GM12875 (cell line): ENCODE measurements at regions not wholly inside any gene's neighbourhood (a gene's known extent, or its start where the extent isn't known, plus 50 kb on each side); places are given as distances from the start of the nearest gene placed in this dataset.
"Not testable (repeated sequence)": the region's sequence is repeated elsewhere in the genome, so short reads cannot be mapped to it uniquely, and the experiment has no call there.

Source experiments
- H3K4me3 ChIP-seq: one replicate; pipeline ENCODE4 v1.5.1; 2011; ENCODE audit warnings: low read depth, low read length, control low read depth
- TF ChIP-seq, protein P1 (sequence below): IDR thresholded peaks from 2 replicates; pipeline ENCODE4 v1.5.1; 2011; ENCODE audit warnings: low read depth, mild to moderate bottlenecking, control low read depth, inconsistent platforms, low read length, moderate library complexity, borderline replicate concordance; ENCODE audit not compliant: insufficient read depth

DNA sequence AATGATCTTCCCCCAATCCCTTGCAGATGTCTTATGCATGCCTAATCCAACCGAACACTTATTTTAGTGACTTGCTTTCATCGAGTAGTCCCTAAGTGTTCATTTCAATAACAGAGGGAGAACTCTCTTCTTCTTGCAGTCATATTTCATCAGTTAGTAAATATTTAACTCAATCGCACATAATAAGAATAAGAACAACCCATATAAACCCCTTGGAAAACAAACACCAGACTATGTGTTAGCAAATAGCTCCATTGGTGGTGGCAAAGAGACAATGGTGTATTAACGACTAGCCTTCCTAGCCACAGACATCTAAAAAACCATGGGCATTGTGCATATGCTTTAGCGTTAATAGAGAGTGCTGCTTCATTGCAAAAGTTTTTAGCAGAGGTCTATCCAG, 725.8 kb downstream of the BCL11A start:
- no peak overlapping the region for H3K4me3 ChIP-seq
- TF ChIP-seq, protein P1, sequence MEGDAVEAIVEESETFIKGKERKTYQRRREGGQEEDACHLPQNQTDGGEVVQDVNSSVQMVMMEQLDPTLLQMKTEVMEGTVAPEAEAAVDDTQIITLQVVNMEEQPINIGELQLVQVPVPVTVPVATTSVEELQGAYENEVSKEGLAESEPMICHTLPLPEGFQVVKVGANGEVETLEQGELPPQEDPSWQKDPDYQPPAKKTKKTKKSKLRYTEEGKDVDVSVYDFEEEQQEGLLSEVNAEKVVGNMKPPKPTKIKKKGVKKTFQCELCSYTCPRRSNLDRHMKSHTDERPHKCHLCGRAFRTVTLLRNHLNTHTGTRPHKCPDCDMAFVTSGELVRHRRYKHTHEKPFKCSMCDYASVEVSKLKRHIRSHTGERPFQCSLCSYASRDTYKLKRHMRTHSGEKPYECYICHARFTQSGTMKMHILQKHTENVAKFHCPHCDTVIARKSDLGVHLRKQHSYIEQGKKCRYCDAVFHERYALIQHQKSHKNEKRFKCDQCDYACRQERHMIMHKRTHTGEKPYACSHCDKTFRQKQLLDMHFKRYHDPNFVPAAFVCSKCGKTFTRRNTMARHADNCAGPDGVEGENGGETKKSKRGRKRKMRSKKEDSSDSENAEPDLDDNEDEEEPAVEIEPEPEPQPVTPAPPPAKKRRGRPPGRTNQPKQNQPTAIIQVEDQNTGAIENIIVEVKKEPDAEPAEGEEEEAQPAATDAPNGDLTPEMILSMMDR = no peak

DNA sequence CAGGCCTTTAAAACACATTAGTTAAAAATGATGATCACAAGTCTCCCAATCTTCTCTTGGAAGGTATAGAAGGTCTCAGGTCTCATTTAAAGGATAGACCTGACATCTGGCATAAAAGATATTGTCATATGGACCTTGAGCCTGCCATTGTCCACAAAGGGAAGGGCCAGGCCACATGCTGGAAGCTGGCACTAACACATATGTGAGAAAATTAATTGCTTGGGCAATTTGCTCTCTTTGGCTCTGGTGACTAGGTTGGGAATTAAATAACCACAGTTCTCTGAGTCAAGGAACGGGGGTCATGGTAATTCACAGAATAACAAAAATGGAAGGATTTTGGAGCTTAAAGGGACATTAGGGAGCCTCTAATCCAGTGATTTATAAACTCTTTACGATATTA, 727.3 kb downstream of the BCL11A start:
- TF ChIP-seq, protein P1 = no peak
- no peak overlapping the region for H3K4me3 ChIP-seq

DNA sequence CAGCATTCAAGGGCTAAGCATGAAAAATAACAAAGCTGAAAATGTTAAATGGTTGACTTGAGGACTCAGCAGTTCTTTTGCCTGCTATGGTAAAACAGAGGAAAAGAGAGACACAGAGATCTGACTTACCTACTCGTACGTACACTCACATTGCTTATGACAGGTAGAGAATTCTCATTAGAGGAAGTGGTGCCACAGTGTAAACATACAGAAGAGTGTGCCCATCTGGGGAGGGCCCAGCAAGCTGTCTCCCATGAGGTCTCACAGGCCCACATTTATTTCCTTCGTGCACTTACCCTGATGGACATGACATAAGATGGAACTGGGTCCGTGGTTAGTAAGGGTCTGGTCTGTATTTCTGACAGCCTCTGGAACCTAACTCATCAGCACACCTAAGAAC, 729.1 kb downstream of the BCL11A start:
- H3K4me3 ChIP-seq = no peak overlapping the region
- TF ChIP-seq, protein P1 = no peak

DNA sequence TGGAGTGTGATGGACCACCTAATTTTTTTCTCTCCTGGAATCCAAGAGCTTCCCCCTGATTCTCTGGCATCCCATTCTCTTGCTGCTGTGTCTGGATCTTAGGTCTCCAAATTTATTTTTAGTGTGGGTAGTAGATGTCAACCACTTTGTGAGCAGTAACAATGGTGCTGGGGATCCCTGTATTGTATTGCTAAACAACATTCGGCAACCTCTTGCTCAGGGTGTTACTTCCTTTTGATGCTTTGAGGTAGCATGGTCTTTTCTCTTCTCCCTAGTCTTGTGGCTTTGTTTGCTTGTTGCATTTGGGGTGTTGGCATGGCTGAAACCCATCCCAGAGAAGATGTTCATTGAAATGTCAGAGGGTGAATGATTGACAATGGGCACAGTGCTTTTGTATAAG, 737.4 kb downstream of the BCL11A start:
- no peak overlapping the region for H3K4me3 ChIP-seq
- TF ChIP-seq, protein P1 = no peak

DNA sequence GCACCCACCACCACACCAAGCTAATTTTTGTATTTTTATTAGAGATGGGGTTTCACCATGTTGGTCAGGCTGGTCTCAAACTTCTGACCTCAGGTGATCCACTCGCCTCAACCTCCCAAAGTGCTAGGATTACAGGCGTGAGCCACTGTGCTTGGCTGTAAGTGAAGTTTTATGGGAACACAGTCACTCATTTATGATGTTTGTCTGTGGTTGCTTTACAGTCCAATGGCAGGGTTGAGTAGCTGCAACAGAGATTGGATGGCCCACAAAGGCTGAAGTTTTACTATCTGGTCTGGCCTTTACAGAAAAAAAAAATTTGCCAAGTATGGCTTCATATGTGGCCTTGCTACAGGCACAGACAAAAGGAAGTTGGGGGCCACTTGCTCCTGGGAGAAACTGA, 743.2 kb downstream of the BCL11A start:
- H3K4me3 ChIP-seq = not testable (repeated sequence)

DNA sequence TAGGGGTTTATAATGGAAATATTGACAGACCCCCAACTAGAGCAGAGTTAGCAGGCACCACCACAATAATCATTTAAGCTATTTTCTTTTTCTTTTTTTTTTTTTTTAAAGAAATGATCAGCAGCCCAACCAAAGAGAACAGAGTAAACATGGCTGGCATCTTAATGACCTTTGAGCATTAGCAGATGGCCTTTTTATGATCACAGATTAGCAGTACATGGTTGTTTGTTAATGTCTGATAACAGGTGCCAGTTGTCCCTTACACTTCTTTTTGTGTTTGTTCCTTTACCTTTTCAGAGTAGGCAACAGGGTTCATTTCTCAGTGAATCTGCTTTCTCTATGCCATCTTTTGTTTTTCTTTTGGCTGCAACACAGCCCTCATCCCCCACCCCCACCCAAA, 747.0 kb downstream of the BCL11A start:
- no peak overlapping the region for H3K4me3 ChIP-seq
- TF ChIP-seq, protein P1 = no peak

DNA sequence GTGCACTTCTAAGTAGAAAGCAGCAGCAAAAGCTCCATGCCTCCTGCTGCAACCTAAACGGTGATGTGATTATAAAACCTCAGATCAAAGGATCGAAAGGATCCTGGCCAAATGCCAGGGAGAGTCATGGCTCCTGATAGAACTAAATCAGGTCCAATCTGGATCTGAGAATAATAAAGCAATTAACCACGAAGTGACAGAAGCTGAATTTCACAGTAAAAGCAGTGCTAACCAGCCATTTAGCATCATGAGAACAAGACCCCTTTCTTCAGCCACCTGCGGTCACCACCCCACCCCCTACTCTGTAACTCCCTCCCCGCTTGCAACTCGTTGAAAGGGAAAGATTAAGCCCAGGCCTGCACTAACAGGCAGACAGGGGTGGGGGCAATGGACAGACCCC, 748.7 kb downstream of the BCL11A start:
- no peak overlapping the region for H3K4me3 ChIP-seq
- TF ChIP-seq, protein P1 = no peak

DNA sequence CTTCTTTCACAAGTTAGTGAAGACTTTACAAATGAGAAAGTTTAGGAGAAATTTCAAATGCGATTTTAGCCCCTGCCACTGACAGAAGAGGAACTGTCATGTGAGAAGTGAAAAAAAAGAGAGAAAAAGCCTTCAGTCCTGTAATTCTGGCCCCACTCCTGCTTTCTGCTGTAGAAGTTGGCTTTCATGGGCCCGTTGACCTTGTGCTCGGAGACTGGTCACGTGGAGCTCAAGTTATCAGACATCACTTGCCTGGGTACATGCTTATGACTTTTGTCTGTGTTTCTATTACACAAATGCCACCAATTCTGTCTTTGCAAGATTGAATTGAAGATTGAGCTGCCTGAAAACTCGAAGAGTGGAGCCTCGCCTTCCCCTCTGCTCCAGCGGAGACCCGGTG, 749.9 kb downstream of the BCL11A start:
- TF ChIP-seq, protein P1 = no peak
- no peak overlapping the region for H3K4me3 ChIP-seq
